Left lobe of liver (tissue), 2 donors: ENCODE measurements at regions not wholly inside any gene's neighbourhood (a gene's known extent, or its start where the extent isn't known, plus 50 kb on each side); places are given as distances from the start of the nearest gene placed in this dataset.
A peak's percentile ranks its signal among the peaks of the same experiment; 100 is the strongest.

Experiments
- ATAC-seq: fragments of 200-7000 bp; cut with Tn5 transposase; one replicate; pipeline ENCODE4 v1.9.1; 2020; ENCODE audit warnings: mild to moderate bottlenecking, moderate library complexity
- DNase-seq: peaks from one replicate; pipeline ENCODE4 v3.0.0-alpha.2; 2020; ENCODE audit warnings: low spot score
- donor health status: DM: no; HTN: no; CAD: no; lungs with moderate emphysema.
- donor health status: DM: no; HTN: yes; CAD: no.

DNA sequence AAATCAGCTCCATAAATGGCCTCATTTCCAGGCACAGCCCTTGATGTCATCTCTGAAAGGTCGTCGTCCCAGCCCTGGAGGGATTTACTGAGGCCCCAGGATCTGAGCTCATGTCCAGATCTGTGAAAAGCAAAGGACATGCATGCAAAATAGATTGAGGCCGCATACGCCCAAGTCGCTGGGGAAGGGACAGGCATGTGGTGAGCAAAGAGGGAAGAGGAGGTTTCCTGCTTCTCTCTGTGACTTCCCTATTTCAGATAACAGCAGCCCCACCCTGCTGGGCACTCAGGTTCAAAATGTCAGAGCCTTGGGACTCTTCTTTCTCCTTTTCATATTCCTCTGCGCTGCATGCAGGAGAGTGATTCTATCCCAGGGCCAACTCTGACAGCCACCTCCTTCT, 197.2 kb downstream of the ADSS2 start:
- DNase-seq = no peak
- peak; percentile 59 for ATAC-seq

DNA sequence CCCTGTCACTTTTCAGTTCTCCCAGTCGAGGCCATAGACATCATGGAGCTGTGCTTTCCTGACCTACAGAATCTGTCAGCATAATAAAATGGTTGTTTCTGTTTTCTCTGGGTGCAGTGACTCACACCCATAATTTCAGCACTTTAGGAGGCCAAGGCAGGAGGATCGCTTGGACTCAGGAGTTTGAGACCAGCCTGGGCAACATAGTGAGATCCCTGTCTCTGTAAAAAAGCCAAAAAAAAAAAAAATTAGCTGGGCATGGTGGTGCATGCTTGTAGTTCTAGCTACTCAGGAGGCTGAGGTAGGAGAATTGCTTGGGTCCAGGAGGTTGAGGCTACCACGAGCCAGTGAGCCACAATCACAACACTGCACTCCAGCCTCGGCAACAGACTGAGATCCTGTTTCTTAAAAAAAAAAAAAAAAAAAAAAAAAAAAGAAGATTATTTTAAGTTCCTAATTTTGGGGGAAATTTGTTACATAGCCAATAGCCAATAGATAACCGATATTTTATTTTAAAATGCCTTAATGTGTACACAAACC, 196.2 kb downstream of the ADSS2 start:
- no peak for ATAC-seq
- DNase-seq = no peak

DNA sequence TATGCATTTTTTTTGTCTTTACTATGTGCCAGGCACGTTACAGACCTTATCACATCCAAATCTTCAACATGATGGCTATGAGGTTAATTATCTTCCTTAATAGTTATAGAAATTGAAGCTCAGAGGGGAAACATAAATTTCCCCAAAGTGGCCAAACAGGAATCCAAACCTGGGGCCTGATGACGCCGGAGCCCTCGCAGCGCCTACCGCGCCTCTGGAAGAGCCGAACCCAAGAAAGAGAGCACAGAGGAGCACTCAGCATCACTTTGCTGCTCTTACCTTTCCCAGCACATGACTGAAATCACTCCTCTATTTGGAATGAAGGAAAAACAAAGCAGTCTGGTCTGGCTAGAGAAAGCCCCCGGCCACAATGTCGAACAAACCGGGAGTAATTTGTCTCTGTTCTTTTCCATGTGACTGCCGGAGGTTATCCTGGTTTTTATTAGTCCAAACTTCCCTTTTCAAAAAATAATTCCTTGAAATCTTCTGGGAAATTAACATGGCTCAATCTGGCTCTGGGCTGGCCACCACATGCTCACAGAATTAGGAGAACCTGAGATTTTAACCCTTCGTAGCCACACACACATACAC, 195.5 kb downstream of the ADSS2 start:
- ATAC-seq (no peak), DNase-seq (no peak)

DNA sequence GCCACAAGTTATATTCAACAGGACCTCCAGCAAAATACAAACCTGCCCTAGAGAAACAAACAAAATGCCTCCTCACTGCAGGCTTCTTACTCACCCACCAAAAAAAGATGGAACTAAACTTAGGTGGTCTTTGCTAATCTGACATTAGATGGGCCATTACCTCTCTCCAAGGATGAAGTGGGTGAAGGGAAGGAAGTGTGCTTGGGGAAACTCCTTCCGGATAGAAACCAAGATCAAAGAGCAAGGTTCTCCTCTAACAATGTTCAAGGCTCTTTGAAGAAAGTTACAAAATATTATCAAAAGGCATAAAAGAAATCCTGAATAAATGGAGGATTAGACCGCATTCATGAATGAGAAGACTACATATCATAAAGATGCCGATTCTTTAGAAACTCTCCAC, 187.5 kb downstream of the ADSS2 start:
- DNase-seq (no peak), ATAC-seq (no peak)

DNA sequence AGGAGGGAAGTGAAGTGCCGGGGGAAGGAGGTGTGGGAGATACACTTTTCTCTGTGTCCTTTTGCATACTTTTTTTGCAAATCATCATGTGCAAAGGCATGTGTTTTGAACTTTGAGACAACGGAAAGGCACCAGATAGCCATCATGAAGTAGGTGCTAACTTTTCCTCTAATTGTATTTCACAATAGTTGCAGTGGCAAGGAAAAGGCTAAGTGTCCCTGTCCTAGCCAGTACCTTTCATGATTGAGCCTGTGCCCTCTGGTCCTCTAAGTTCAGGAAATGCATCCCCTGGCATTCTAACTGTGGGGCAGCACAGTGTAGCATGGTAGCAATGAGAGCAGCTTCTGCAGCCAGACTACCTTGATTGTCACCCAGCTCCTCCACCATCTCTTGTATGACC, 186.2 kb downstream of the ADSS2 start:
- ATAC-seq (no peak), DNase-seq (no peak)

DNA sequence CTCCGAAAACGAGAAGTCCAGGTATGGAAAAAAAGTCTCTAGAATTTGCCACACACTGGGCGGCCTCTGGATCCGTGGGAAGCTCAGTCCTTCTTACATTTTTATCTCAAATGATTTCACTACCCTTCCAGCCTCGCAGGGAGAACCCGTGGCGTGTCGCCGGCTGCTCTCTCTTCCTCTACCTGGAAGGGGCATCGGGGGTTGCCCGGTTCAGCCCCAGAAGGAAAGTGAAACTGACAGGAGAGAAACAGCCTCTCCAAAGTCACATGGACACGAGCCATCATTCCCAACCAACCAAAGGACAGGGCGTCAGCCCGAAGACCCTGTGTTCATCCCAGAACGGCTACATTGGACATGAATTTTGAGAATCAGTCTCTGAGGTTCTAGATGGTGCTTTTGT, 182.5 kb downstream of the ADSS2 start:
- no peak for DNase-seq

DNA sequence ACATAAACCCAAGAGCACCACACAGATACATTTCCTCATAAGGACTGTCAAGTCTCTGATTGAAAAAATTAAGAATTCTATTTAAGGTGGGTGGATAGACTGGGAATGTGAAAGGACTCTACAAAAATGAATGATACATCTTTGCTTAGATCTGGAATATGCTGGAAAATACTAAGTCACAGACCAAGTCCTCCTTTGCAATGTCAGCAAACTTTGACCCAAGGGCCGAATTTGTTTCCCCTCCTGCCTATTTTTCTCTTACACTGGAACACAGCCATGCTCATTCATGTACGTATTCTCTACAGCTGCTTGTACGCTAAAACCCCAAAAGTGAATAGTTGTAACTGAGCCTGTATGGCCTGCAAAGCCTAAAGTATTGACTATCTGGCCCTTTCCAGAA, 180.7 kb downstream of the ADSS2 start:
- DNase-seq (no peak), ATAC-seq (no peak)

More for the DNA sequence above, 182.5 kb downstream of the ADSS2 start:
- no peak for ATAC-seq

DNA sequence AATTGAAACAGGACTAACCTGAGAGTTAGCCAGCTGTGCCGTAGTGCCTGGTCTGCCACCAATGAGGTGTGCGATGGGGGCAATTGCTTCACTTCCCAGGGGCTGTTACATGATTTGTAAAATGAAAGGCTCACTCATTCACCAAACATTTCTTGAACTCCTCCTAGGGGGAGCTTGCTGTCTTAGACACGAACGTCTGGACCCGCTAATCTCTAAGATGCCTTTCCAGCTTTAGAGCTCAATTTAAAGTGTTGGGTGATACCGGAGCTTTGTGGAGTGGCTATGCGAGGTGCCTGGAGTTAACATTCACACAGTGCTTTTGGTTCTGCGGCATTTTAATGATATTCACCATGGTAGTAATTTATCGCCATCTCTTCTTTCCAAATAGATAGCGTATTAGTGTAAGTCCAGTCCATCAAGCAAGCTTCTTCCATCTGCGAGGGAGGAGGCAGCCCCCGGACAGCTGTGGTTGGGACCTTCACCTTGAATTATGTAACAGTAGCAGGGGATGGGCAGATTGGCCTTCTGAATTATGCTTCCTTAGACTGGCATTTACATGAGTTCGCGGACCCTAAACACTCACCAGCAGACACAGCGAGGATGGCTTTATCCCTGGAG, 179.9 kb downstream of the ADSS2 start:
- ATAC-seq = no peak

DNA sequence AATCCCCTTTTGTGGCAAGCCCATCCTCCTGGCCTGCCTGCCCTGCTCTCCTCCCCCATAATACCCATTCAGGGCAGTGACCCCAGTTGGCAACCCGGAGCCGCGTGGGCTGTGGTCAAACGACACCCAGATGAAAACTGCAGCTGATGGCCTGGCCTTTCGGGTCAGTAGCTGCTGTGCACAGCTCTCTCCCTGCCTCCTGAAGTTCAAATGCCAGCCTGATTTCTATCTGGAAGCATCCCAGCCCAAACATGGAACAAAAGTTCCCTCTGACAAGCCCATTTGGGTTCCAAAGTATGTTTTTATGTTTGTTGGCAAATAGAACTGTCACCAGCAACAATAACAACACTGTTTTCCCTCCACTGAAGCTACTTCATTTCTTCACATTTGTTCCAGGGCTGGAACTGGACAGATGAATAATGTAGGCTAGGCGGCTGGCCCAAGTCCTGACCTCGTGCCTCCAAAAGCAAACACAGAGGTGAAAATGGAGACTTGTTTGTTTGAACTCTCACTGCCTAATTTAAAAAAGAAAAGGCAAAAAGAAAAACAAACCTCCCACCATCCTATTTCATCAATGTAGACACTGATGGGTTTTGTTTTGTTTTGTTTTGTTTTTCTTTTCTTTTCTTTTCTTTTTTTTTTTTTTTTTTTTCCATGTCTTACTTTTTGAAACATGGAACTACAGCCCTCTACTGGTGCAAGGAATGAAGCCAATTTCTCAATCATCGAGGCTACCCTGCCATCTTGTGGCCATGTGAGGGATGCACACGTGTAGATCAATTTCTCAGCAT, 179.0 kb downstream of the ADSS2 start:
- DNase-seq = peak; percentile 78
- peak; percentile 90 for ATAC-seq

More for the DNA sequence above, 179.9 kb downstream of the ADSS2 start:
- no peak for DNase-seq

DNA sequence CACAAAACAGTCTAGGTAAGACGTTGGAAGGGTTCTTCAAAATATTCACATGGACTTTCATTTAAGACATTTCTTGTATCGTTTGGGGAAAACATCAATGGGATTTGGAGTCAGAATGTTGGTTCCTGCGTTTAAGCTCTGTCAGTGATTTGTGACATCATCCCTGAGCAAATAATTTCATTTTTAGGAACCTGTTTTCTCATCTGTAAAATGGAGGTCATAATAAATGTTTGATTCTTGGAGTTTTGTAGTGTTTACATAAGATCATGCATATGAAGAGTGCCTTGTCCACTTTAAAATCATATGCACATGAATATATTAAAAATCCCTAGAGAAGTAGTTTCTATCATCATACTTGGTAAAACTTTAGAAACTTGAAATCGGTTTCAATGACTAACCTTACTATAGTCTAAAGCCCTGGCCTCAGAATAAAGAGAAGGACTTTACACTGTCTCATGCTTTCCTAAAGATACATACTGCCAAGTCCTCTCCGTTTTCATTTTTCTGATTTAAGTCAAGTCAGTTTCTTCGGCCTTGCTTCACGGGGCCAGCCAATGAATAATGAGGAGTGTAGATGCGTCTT, 178.4 kb downstream of the ADSS2 start:
- DNase-seq = no peak

DNA sequence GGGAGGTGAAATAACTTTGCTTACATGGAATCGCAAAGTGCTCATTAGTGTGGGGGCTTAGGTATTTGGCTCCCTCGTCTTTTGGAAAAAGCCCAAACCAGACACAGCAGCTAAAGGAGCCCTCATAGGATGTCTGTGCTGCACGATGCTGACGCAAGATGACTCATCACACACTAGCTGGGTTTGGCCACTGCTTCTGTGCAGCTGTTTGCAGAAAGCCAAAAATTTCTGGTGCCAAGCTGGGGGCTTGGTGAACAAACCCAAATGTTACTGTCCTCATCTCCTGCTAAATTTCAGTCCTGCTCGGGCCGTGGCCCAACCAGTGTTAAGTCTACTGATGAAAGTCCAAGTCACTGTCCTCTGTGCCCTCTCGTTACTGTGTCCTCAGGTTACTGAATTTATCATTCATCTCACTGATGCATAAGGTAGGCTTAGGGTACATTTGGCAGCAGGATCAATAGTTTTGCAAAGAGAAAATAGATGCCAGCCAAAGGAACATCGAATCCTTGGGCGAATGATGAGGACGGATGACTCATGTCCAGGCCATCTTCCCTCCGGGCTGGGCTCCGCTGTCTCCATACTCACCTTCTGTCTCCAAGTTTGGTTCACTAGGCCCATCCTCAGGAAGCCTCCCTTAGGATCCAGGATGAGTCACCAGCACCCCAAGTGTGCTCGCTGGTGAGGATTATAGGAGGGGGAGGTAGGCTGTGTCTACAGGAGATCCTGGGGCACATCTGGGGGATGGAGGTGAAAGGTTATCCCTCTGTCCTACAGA, 177.7 kb downstream of the ADSS2 start:
- peak; percentile 72 for ATAC-seq
- DNase-seq = peak; percentile 83

More for the DNA sequence above, 178.4 kb downstream of the ADSS2 start:
- ATAC-seq = no peak

DNA sequence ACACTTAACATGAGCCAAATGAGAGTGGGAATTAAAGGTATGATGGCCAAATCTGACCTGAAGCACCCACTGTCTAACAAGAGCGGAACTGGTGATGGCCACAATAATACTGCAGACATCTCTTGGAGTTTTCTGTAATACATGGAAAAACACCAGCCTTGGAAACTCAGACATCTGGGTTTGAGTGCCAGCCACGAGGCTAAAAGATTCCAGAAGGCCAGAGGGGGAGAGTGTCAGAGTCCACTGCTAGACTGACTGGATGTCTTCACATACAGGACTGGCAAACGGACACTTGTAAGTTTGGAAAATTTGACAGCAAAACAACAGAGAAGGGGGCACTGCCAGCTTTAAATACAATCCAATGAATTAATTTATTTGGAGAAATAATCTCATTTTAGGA, 175.1 kb downstream of the ADSS2 start:
- DNase-seq (no peak), ATAC-seq (no peak)

DNA sequence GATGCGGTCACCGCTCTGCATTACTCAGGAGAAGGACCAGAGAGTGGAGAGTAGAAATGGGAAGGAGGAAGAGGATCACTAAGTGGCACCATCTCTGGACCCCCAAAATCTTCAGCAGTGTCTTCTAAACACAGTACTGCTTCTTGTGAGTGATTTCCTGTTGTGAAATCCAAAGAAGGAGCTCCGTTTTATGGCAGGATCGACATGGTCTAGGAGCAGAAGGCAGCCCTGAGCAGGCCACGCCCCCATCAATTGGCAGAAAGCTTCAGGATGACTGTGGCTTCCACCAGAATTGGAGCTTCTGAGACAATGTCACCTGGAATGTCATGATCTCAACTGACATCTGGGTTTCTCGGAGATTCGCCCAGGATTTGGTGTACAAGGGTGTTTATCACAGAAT, 171.5 kb downstream of the ADSS2 start:
- DNase-seq (no peak), ATAC-seq (no peak)

DNA sequence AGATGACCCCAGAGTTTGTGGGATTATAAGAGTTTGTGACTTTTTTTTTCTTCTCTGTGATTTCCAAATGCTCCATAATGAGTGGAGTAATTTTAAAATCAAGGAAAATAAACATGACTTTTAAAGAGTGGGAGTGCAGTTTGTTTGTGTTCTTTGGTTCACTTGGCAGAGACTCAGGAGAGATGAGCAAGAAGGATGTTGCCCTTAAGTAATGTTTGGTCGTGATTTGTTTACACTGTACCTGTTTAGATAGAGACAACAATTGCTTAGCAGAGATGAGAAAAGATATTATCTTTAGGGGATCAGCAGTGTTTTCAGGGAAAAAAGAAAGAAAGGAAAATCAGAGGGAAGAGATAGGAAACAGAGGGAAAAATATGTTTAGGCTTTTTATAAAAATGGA, 170.8 kb downstream of the ADSS2 start:
- DNase-seq (no peak), ATAC-seq (peak; percentile 64)

DNA sequence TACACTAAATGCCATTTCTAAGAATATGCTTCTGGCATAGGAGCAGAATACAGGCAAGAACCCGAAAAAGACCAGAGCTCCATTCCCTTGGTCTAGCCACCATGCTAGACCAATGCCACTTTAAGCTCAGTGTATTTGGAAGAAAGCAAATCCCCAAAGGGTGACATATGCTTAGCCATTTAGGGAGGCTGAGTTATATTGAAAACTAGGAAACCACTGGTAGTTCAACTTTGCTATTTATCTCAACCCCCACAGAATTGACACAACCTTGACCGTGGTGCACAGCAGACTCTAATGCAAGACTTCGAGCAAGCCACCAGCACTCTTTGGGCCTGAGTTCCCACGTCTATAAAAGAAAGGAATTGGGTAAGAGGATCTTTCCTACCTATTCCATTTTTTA, 167.9 kb downstream of the ADSS2 start:
- DNase-seq = no peak
- ATAC-seq = no peak

DNA sequence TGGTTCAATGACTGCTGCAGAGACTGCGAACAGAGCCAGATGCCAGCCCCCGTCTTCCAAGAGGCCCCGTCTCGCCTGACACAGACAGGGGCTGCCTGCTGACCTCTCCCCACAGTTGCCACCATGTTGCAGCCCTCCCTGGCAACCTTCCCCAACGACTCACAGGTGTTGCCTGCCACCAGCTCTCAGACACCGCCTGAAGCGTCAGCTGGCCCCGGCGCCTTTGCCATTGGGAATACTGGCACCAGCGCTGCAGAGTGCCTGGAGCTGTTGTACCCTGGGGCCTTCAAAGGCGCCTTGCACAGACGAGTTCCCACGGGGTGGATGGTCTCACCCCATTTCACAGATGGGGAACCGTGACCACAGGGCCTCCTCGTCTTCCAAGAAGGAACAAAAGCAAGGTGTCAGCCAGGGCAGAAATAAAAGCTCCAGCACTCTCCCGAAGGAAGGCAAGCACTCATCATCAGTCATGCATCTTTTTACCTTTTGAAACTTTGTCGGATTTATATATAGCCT, 167.0 kb downstream of the ADSS2 start:
- no peak for DNase-seq
- ATAC-seq = no peak

DNA sequence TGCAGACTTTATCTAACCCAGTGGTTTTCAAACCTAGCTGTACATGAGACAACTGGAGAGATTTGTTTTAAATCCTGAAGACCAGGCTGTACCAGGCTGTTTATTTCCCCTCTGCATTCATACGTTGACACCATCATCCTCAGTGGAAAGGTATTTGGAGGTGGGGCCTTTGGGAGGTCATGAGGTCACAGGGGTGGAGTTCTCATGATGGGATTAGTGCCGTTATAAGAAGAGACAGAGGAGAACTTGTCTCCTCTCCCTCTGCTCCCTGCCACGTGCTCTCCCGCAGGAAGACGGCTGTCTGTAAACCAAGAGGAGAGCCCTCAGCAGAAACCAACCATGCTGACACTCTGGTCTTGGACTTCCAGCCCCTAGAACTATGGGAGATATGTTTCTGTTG, 165.4 kb downstream of the ADSS2 start:
- DNase-seq (no peak), ATAC-seq (no peak)

DNA sequence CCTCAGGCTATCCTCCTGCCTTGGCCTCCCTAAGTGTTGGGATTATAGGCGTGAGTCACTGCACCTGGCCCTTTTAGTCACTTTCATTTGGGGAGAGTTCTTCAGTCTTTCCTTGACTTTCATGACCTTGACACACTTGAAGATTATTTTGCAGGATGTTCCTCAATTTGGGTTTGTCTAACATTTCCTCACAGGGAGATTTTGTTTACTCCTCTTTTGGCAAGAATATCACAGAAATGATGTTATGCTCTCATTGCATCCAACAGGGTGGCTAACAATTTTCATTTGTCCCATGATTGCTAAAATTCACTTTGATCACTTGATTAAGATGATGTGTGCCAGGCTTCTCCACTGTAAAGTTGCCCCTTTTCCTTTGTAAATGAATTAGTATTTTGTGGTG, 164.0 kb downstream of the ADSS2 start:
- DNase-seq (no peak), ATAC-seq (no peak)

DNA sequence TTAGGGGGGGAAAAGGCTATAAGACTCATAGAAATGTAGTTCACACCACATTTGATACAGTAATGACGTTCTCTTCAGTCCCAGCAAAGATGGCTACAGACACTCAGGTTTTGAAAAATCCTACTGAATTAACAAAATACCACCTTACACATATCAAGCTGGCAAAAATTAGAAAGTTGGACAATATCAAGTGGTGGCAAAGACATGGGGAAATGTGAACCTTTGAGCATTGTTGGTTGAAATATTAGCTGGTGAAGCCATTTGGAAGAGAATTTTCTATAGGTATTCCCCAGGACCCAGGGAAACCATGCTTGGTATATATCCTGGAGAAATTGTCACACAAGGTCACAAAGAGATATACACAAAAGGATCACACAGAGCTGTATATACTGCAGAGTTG, 163.0 kb downstream of the ADSS2 start:
- no peak for ATAC-seq
- DNase-seq = no peak

DNA sequence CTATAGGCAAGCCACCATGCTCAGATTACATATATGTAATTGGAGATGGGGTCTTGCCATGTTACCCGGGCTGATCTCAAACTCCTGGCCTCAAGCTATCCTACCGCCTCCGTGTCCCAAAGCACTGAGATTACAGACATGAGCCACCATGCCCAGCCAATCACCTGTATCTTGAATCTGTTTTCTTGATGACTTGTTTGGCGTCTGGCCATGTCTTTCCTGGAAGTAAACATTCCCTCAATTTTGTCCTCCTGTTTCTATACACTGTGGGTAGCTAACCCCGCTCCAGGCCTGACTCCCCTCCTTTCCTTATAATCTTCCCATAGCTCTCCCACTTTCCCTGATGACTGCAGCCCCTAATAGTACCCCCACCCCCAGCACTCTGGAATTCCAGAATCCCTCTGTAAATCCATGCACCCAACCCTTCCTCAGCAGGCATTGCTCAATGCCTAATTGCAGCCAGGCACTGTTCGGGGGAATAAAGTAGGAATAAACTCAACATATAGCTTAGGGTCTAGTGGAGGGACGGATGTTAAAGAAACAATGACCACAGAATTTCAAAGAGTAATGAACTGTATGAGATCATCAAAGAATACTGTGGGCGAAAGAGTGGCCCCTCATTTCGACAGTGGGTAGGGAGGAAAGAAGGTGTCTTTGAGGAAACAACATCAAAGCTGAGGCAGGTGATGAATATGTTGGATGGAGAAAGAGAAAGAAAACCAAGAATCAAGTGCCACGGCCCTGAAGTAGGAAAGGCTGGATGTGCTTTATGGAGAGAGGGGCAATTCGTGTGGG, 161.5 kb downstream of the ADSS2 start:
- ATAC-seq (no peak), DNase-seq (no peak)
